Endothelial cell of umbilical vein (primary cell): ENCODE measurements at regions not wholly inside any gene's neighbourhood (a gene's known extent, or its start where the extent isn't known, plus 50 kb on each side); places are given as distances from the start of the nearest gene placed in this dataset.

ENCODE experiments used
- BruUV-seq: library from RNA; stranded (reverse); fragments of 400-500 nt; replicated peaks from 2 replicates; lab custom pipeline; 2021; lab: Mats Ljungman, UMichigan
- CTCF ChIA-PET: fragments of 300-600, 350-600 bp; sonication (Branson Sonifier 250); formaldehyde crosslinking; loops from one replicate; lab custom pipeline; 2021; ENCODE audit warnings: antibody characterized with exemption, inconsistent platforms; lab: Charles Lee
- POLR2A ChIA-PET: fragments of 300-600, 350-600 bp; sonication (Branson Sonifier 250); formaldehyde crosslinking; loops from one replicate; lab custom pipeline; 2021; ENCODE audit warnings: antibody characterized with exemption, inconsistent platforms; lab: Charles Lee
- DNase-seq: peaks from one replicate; pipeline ENCODE4 v3.0.0-alpha.2; 2011; ENCODE audit warnings: low read depth, low spot score
- FAIRE-seq: peaks from 2 replicates; lab custom pipeline; 2011; peaks lifted over from hg19 to GRCh38; lab: Jason Lieb, UNC
- H2AFZ ChIP-seq: 2 replicates; pipeline ENCODE4 v1.6.0; 2012; ENCODE audit warnings: low read depth, low read length, control low read depth, inconsistent platforms
- H3K27ac ChIP-seq: 2 replicates; pipeline ENCODE4 v1.5.1; 2011; ENCODE audit warnings: low read depth, mild to moderate bottlenecking, control low read depth, low read length, moderate library complexity; ENCODE audit not compliant: insufficient read depth
- H3K27me3 ChIP-seq, 2 experiments: 2 replicates each; pipeline versions ENCODE4 v1.6.0 to v1.6.1; 2011; ENCODE audit warnings: low read length in 2 of 2, mixed read lengths in 1 of 2; ENCODE audit not compliant: control insufficient read depth in 2 of 2, insufficient read depth in 2 of 2
- H3K36me3 ChIP-seq, 2 experiments: 2 replicates in 1 of 2; 3 replicates in 1 of 2; pipeline ENCODE4 v1.5.1; 2011; ENCODE audit warnings: low read length in 2 of 2, mild to moderate bottlenecking in 1 of 2, moderate library complexity in 1 of 2; ENCODE audit not compliant: control insufficient read depth in 2 of 2, insufficient read depth in 2 of 2; ENCODE audit errors: extremely low read depth in 1 of 2
- H3K4me1 ChIP-seq: 3 replicates; pipeline ENCODE4 v1.5.1; 2011; ENCODE audit warnings: mild to moderate bottlenecking, low read length; ENCODE audit not compliant: control insufficient read depth, insufficient read depth; ENCODE audit errors: extremely low read depth
- H3K4me2 ChIP-seq: 2 replicates; pipeline ENCODE4 v1.6.1; 2011; ENCODE audit warnings: low read length, control low read depth, mixed read lengths; ENCODE audit not compliant: insufficient read depth
- H3K4me3 ChIP-seq, 3 experiments: fragments of 200-600 bp in 1 of 3; sonication (generic), shearing (Covaris generic) in 1 of 3; replicated peaks in 1 of 3; 2 replicates each; pipeline ENCODE4 v1.5.1; 2011 to 2016; ENCODE audit warnings: control low read depth in 3 of 3, low read length in 3 of 3, mild to moderate bottlenecking in 2 of 3, inconsistent platforms in 1 of 3, low read depth in 1 of 3, moderate library complexity in 1 of 3; ENCODE audit not compliant: insufficient read depth in 1 of 3
- H3K79me2 ChIP-seq: 2 replicates; pipeline ENCODE4 v1.6.0; 2012; ENCODE audit warnings: low read length, inconsistent platforms; ENCODE audit not compliant: control insufficient read depth, insufficient read depth
- H3K9ac ChIP-seq: replicated peaks from 2 replicates; pipeline ENCODE3; 2011; ENCODE audit warnings: low read length, control low read depth; ENCODE audit not compliant: insufficient read depth; ENCODE audit errors: extremely low read depth
- H3K9me1 ChIP-seq: replicated peaks from 3 replicates; pipeline ENCODE4 v1.6.0; 2011; ENCODE audit warnings: mild to moderate bottlenecking, low read length; ENCODE audit not compliant: control insufficient read depth, insufficient read depth; ENCODE audit errors: extremely low read depth
- H3K9me3 ChIP-seq: replicated peaks from 2 replicates; pipeline ENCODE4 v1.5.1; 2012; ENCODE audit warnings: low read length, inconsistent platforms; ENCODE audit not compliant: control insufficient read depth, insufficient read depth
- H4K20me1 ChIP-seq: replicated peaks from 2 replicates; pipeline ENCODE3; 2011; ENCODE audit warnings: mild to moderate bottlenecking, low read length; ENCODE audit not compliant: control insufficient read depth, insufficient read depth; ENCODE audit errors: extremely low read depth
- EZH2 ChIP-seq: IDR thresholded peaks from 2 replicates; pipeline ENCODE4 v1.6.1; 2012; ENCODE audit warnings: borderline replicate concordance, low read depth, mild to moderate bottlenecking, moderate library complexity, low read length, inconsistent platforms; ENCODE audit not compliant: severe bottlenecking
- FOS ChIP-seq: IDR thresholded peaks from 2 replicates; pipeline ENCODE4 v1.6.1; 2011; ENCODE audit warnings: mild to moderate bottlenecking, low read length, moderate library complexity, borderline replicate concordance; ENCODE audit not compliant: insufficient read depth
- GATA2 ChIP-seq: IDR thresholded peaks from 2 replicates; pipeline ENCODE4 v1.7.0; 2011; ENCODE audit warnings: low read depth, mild to moderate bottlenecking, moderate library complexity, mixed read lengths, low read length; ENCODE audit not compliant: insufficient read length, insufficient read depth
- JUN ChIP-seq: IDR thresholded peaks from 2 replicates; pipeline ENCODE4 v1.6.1; 2011; ENCODE audit warnings: borderline replicate concordance, low read depth; ENCODE audit not compliant: insufficient read length, insufficient read depth
- MAX ChIP-seq: IDR thresholded peaks from 2 replicates; pipeline ENCODE4 v1.6.1; 2011; ENCODE audit not compliant: insufficient read depth, insufficient read length
- MYC ChIP-seq: IDR thresholded peaks from one replicate; pipeline ENCODE4 v1.6.1; 2011; ENCODE audit warnings: mild to moderate bottlenecking, low read depth, low read length
- POLR2A ChIP-seq: IDR thresholded peaks from 2 replicates; pipeline ENCODE4 v1.6.1; 2012; ENCODE audit warnings: low read depth, mild to moderate bottlenecking, control low read depth, low read length
- POLR2AphosphoS5 ChIP-seq: IDR thresholded peaks from 2 replicates; pipeline ENCODE4 v1.6.1; 2012; ENCODE audit warnings: low read depth, mild to moderate bottlenecking, control low read depth, low read length, moderate library complexity; ENCODE audit not compliant: insufficient read depth
- dilution Hi-C: fragments of 300-500 bp; cut with MboI; formaldehyde crosslinking; loops from one replicate; pipeline ENCODE4 v1.15.0; 2019; ENCODE audit warnings: low sequenced_read_pairs; ENCODE audit not compliant: extremely low pct_ligation_motif_present
- intact Hi-C: fragments of 100-400 bp; cut with micrococcal nuclease; formaldehyde crosslinking; loops from one replicate; pipeline ENCODE4 v1.10.0; 2022
- TF ChIP-seq, protein P1 (sequence below), 2 donors: IDR thresholded peaks; 1 replicate in 1 of 2; 2 replicates in 1 of 2; pipeline ENCODE4 v1.5.1; 2011; ENCODE audit warnings: low read length in 2 of 2, mild to moderate bottlenecking in 2 of 2, moderate library complexity in 2 of 2, control low read depth in 1 of 2, inconsistent platforms in 1 of 2, low read depth in 1 of 2; ENCODE audit not compliant: insufficient read depth in 1 of 2; ENCODE audit errors: extremely low read depth in 1 of 2

DNA sequence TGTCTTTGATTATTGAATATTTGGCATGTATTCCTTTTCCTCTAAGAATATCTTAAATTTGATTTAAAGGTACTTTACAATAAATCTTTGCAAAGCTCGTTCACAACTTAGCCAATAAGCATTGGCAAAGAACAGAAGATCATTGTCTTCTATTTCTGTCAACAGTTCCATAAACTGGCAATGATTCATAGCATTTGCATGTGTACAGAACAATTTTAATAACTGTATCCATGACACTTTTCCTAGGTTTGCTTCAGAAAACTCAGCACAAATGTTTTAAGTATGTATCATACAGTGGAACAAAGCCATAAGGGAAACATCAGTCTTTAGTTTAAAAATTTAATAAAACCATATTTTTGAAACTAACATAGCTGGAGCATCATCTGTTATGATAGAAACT is 462.7 kb upstream of the RPS6KA3 start:
- intact Hi-C loops: no loop called here
- TF ChIP-seq MAX: no peak
- no peaks in the 10 kb centered on the region for H3K9me1 ChIP-seq
- H3K27ac ChIP-seq: no peak overlapping the region
- no peak overlapping the region for H3K9ac ChIP-seq
- H3K9me3 ChIP-seq: no peaks in the 10 kb centered on the region
- H3K27me3 ChIP-seq: no peaks in the 10 kb centered on the region
- no peaks in the 10 kb centered on the region for H3K79me2 ChIP-seq
- no peaks in the 10 kb centered on the region for H3K36me3 ChIP-seq
- FAIRE-seq (no peak), DNase-seq (no peak)
- ChIA-PET POLR2A (no interaction called here), CTCF (no interaction called here)
- H2AFZ ChIP-seq: no peak overlapping the region
- H3K4me3 ChIP-seq: no peak overlapping the region
- no TSS peak for BruUV-seq
- H3K4me1 ChIP-seq: no peaks in the 10 kb centered on the region
- H4K20me1 ChIP-seq: no peaks in the 10 kb centered on the region
- dilution Hi-C loops: no loop called here
- H3K4me2 ChIP-seq: no peak overlapping the region

- BruUV-seq: no TSS peak
Measured at GRCh38 chrX:20727447-20727846, 460.7 kb upstream of the RPS6KA3 start.

More at GRCh38 chrX:20727447-20727846, 460.7 kb upstream of the RPS6KA3 start:
- dilution Hi-C loops (no loop called here), intact Hi-C loops (no loop called here)
- Histone ChIP-seq H3K4me2 (no peak overlapping the region), H3K9ac (no peak overlapping the region), H3K79me2 (no peaks in the 10 kb centered on the region), H3K27ac (no peak overlapping the region), H3K4me1 (no peaks in the 10 kb centered on the region), H3K4me3 (no peak overlapping the region), H3K9me3 (no peaks in the 10 kb centered on the region), H2AFZ (no peak overlapping the region), H3K9me1 (no peaks in the 10 kb centered on the region), H4K20me1 (no peaks in the 10 kb centered on the region), H3K36me3 (no peaks in the 10 kb centered on the region), H3K27me3 (no peaks in the 10 kb centered on the region)
- CTCF ChIA-PET: no interaction called here
- DNase-seq (no peak), FAIRE-seq (no peak)
- TF ChIP-seq MYC (no peak), MAX (no peak), POLR2AphosphoS5 (no peak), EZH2 (no peak), JUN (no peak), FOS (no peak), GATA2 (no peak), POLR2A (no peak)
- TF ChIP-seq, protein P1, sequence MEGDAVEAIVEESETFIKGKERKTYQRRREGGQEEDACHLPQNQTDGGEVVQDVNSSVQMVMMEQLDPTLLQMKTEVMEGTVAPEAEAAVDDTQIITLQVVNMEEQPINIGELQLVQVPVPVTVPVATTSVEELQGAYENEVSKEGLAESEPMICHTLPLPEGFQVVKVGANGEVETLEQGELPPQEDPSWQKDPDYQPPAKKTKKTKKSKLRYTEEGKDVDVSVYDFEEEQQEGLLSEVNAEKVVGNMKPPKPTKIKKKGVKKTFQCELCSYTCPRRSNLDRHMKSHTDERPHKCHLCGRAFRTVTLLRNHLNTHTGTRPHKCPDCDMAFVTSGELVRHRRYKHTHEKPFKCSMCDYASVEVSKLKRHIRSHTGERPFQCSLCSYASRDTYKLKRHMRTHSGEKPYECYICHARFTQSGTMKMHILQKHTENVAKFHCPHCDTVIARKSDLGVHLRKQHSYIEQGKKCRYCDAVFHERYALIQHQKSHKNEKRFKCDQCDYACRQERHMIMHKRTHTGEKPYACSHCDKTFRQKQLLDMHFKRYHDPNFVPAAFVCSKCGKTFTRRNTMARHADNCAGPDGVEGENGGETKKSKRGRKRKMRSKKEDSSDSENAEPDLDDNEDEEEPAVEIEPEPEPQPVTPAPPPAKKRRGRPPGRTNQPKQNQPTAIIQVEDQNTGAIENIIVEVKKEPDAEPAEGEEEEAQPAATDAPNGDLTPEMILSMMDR (IDR thresholded peaks at IDR 0.05; ENCODE audit: extremely low read depth in 1 of 2, insufficient read depth in 1 of 2, low read depth in 1 of 2, low read length in 2 of 2): no peak
- POLR2A ChIA-PET: no interaction called here
